Heart left ventricle (tissue), 13 donors: ENCODE measurements at regions not wholly inside any gene's neighbourhood (a gene's known extent, or its start where the extent isn't known, plus 50 kb on each side); places are given as distances from the start of the nearest gene placed in this dataset.

Experiments
- CTCF ChIP-seq, 12 donors: fragments of 200-600 bp; sonication (generic) in 4 of 12; IDR thresholded peaks; one replicate each; pipeline versions ENCODE4 v1.5.0 to v1.8.0; 2018 to 2022; ENCODE audit warnings: antibody characterized with exemption in 12 of 12, mild to moderate bottlenecking in 5 of 12
- POLR2A ChIP-seq, 2 donors: fragments of 450-650 bp; IDR thresholded peaks; one replicate each; pipeline ENCODE4 v1.6.1; 2017; ENCODE audit warnings: antibody characterized with exemption in 2 of 2, mild to moderate bottlenecking in 2 of 2, moderate library complexity in 2 of 2
- donor health status: ischemic (EF 13 %, LVEDD 7.1; RV severe dilation, severe dysfunction).
- donor health status: DM: no; HTN: yes; CAD: no.
- donor health status: DM: no; HTN: no; CAD: no.
- donor health status: ischemic (EF 25% LVEDD 6.9; RV normal size, moderate dysfunction).
- donor health status: ischemic (EF 25% LVEDD 5.7; RV mildly dilated, moderate dysfunction).
- donor health status: ischemic (EF 35%, LVEDD 5.7; RV mildly dilated, moderate dysfunction).
- donor health status: nonischemic (EF 11% LVEDD 7.7; RV severe dilation, severe dysfunction).
- donor health status: DM: yes; HTN: yes; CAD: no.
- donor health status: PGD.
- donor health status: ischemic (EF 29% LVEDD 5.4; RV normal size, mild dysfunction).
- donor health status: nonischemic (EF 23%, LVEDD 6.1; RV moderate dilation, normal function).

GRCh38 chr6:137998461-137999019, 108.7 kb downstream of the PERP start:
- TF ChIP-seq CTCF (IDR thresholded peaks at IDR 0.05) (no peak), POLR2A (IDR thresholded peaks at IDR 0.05) (no peak)
